GM12878 (cell line): ENCODE measurements at regions not wholly inside any gene's neighbourhood (a gene's known extent, or its start where the extent isn't known, plus 50 kb on each side); places are given as distances from the start of the nearest gene placed in this dataset.

Experiments used
- ATAC-seq: fragments of 200-7000 bp; cut with Tn5 transposase; 3 replicates; pipeline ENCODE4 v1.9.1; 2020; ENCODE audit warnings: mild to moderate bottlenecking, moderate library complexity
- BruUV-seq: library from RNA; stranded (reverse); fragments of 400-500 nt; replicated peaks from 2 replicates; lab custom pipeline; 2021; lab: Mats Ljungman, UMichigan
- CTCF ChIA-PET: fragments of 300-600 bp; sonication (Branson Sonifier 250); formaldehyde crosslinking; extraction: SDS; loops from one replicate; lab custom pipeline; 2021; ENCODE audit warnings: inconsistent platforms; lab: Yijun Ruan, JAX
- POLR2A ChIA-PET: fragments of 350-600 bp; formaldehyde crosslinking; extraction: SDS; loops from one replicate; lab custom pipeline; 2021; ENCODE audit warnings: inconsistent platforms; lab: Charles Lee
- RAD21 ChIA-PET: fragments of 300-600 bp; sonication (Branson Sonifier 250); formaldehyde crosslinking; loops from one replicate; lab custom pipeline; 2023; ENCODE audit warnings: antibody characterized with exemption; ENCODE audit not compliant: unreplicated experiment; lab: Charles Lee
- SMC1A ChIA-PET: fragments of 300-600 bp; sonication (Branson Sonifier 250); formaldehyde crosslinking; loops from one replicate; lab custom pipeline; 2023; ENCODE audit not compliant: unreplicated experiment, uncharacterized antibody; lab: Charles Lee
- DNase-seq: peaks from one replicate; pipeline ENCODE4 v3.0.0-alpha.2; 2011; ENCODE audit warnings: low read depth, low spot score
- FAIRE-seq: peaks from 3 replicates; lab custom pipeline; 2011; peaks lifted over from hg19 to GRCh38; lab: Jason Lieb, UNC
- H2AFZ ChIP-seq: 2 replicates; pipeline ENCODE4 v1.6.0; 2011; ENCODE audit warnings: low read depth, low read length, control low read depth; ENCODE audit not compliant: control insufficient read depth
- H3K27ac ChIP-seq: 2 replicates; pipeline ENCODE4 v1.5.1; 2011; ENCODE audit warnings: control low read depth; ENCODE audit not compliant: control insufficient read depth, insufficient read depth
- H3K27me3 ChIP-seq, 2 experiments: replicated peaks in 1 of 2; 2 replicates each; pipeline versions ENCODE4 v1.6.0 to v1.6.1; 2011; ENCODE audit warnings: low read length in 1 of 2; ENCODE audit not compliant: control insufficient read depth in 2 of 2, insufficient read depth in 2 of 2
- H3K36me3 ChIP-seq, 2 experiments: 2 replicates each; pipeline ENCODE4 v1.5.1; 2011; ENCODE audit warnings: low read length in 1 of 2; ENCODE audit not compliant: control insufficient read depth in 2 of 2, insufficient read depth in 2 of 2
- H3K4me1 ChIP-seq: 2 replicates; pipeline ENCODE4 v1.6.1; 2011; ENCODE audit warnings: mild to moderate bottlenecking, low read length, moderate library complexity, mixed read lengths; ENCODE audit not compliant: control insufficient read depth, insufficient read depth
- H3K4me2 ChIP-seq: 2 replicates; pipeline ENCODE4 v1.6.0; 2011; ENCODE audit warnings: control low read depth; ENCODE audit not compliant: control insufficient read depth, insufficient read depth
- H3K4me3 ChIP-seq: fragments of 200-600 bp; sonication (generic); 2 replicates; pipeline ENCODE4 v1.5.1; 2016
- H3K79me2 ChIP-seq: 2 replicates; pipeline ENCODE4 v1.6.0; 2011; ENCODE audit warnings: low read length; ENCODE audit not compliant: control insufficient read depth, insufficient read depth
- H3K9ac ChIP-seq: 2 replicates; pipeline ENCODE4 v1.8.0; 2011; ENCODE audit warnings: low read length, control low read depth, mixed read lengths; ENCODE audit not compliant: control insufficient read depth, insufficient read depth
- H3K9me3 ChIP-seq: replicated peaks from 3 replicates; pipeline ENCODE4 v1.5.1; 2011; ENCODE audit warnings: mild to moderate bottlenecking, low read length; ENCODE audit not compliant: control insufficient read depth, insufficient read depth
- H4K20me1 ChIP-seq: 2 replicates; pipeline ENCODE4 v1.6.0; 2011; ENCODE audit not compliant: control insufficient read depth, insufficient read depth
- BMI1 ChIP-seq: fragments of 450-650 bp; IDR thresholded peaks from 2 replicates; pipeline ENCODE4 v1.6.1; 2016; ENCODE audit warnings: mild to moderate bottlenecking, moderate library complexity, borderline replicate concordance
- DPF2 ChIP-seq: fragments of 450-650 bp; IDR thresholded peaks from 2 replicates; pipeline ENCODE4 v1.6.1; 2017; ENCODE audit warnings: mild to moderate bottlenecking
- HCFC1 ChIP-seq: fragments of 150-350 bp; IDR thresholded peaks from 2 replicates; pipeline ENCODE4 v1.6.1; 2014; ENCODE audit warnings: low read length
- HDAC2 ChIP-seq: fragments of 200-600 bp; sonication (generic); IDR thresholded peaks from 2 replicates; pipeline ENCODE4 v1.6.1; 2017
- MEF2B ChIP-seq: fragments of 450-650 bp; IDR thresholded peaks from 2 replicates; pipeline ENCODE4 v1.6.1; 2018; ENCODE audit warnings: mild to moderate bottlenecking, moderate library complexity; ENCODE audit not compliant: partially characterized antibody, poor library complexity, severe bottlenecking
- NFYA ChIP-seq: IDR thresholded peaks from 2 replicates; pipeline ENCODE4 v1.6.1; 2011; ENCODE audit warnings: low read depth, mild to moderate bottlenecking, low read length, improper control_type of control experiment, borderline replicate concordance
- NFYB ChIP-seq: IDR thresholded peaks from 2 replicates; pipeline ENCODE4 v1.6.1; 2011; ENCODE audit warnings: low read depth, mild to moderate bottlenecking, low read length, improper control_type of control experiment, moderate library complexity; ENCODE audit not compliant: insufficient read depth
- NRF1 ChIP-seq: conservative IDR thresholded peaks from 2 replicates; pipeline ENCODE4 v1.6.1; 2011; ENCODE audit warnings: mild to moderate bottlenecking, low read depth, low read length, improper control_type of control experiment
- PAX8 ChIP-seq: fragments of 450-650 bp; IDR thresholded peaks from 2 replicates; pipeline ENCODE4 v1.6.1; 2017; ENCODE audit warnings: mild to moderate bottlenecking, moderate library complexity
- POLR2AphosphoS5 ChIP-seq: IDR thresholded peaks from 2 replicates; pipeline ENCODE4 v1.6.1; 2011; ENCODE audit warnings: mild to moderate bottlenecking, low read length, inconsistent platforms
- YY1 ChIP-seq: IDR thresholded peaks from 2 replicates; pipeline ENCODE4 v1.6.1; 2011; ENCODE audit warnings: low read depth, mild to moderate bottlenecking, low read length
- ZNF207 ChIP-seq: fragments of 450-650 bp; IDR thresholded peaks from 2 replicates; pipeline ENCODE4 v1.6.1; 2014; ENCODE audit warnings: antibody characterized with exemption, mild to moderate bottlenecking, borderline replicate concordance
- ZZZ3 ChIP-seq: IDR thresholded peaks from 2 replicates; pipeline ENCODE4 v1.6.1; 2011; ENCODE audit warnings: low read depth; ENCODE audit not compliant: control insufficient read depth, insufficient read length
- WGBS: methylation state at CpG from one replicate; pipeline ENCODE4 v1.1.6; 2016; ENCODE audit warnings: low lambda C conversion rate; ENCODE audit not compliant: insufficient replicate concordance, insufficient coverage; ENCODE audit errors: missing lambda C conversion rate; 5-methylcytosine and 5-hydroxymethylcytosine counted together
- in situ Hi-C: fragments of 300-500 bp; cut with MboI; formaldehyde crosslinking; loops from 9 replicates; pipeline ENCODE4 v1.14.3; 2018; ENCODE audit warnings: mixed read lengths
- intact Hi-C: fragments of 100-400 bp; cut with micrococcal nuclease; formaldehyde crosslinking; loops from one replicate; pipeline ENCODE4 v1.14.2; 2022; ENCODE audit not compliant: unreplicated experiment
- TF ChIP-seq, protein P1 (sequence below): fragments of 450-650 bp; IDR thresholded peaks from 2 replicates; pipeline ENCODE4 v1.6.1; 2016; ENCODE audit warnings: mild to moderate bottlenecking
- TF ChIP-seq, protein P2 (sequence below): fragments of 450-650 bp; IDR thresholded peaks from 2 replicates; pipeline ENCODE4 v1.6.1; 2017; ENCODE audit warnings: mild to moderate bottlenecking, moderate library complexity
- TF ChIP-seq, protein P3 (sequence below): fragments of 450-650 bp; IDR thresholded peaks from 2 replicates; pipeline ENCODE4 v1.6.1; 2016; ENCODE audit warnings: mild to moderate bottlenecking

DNA sequence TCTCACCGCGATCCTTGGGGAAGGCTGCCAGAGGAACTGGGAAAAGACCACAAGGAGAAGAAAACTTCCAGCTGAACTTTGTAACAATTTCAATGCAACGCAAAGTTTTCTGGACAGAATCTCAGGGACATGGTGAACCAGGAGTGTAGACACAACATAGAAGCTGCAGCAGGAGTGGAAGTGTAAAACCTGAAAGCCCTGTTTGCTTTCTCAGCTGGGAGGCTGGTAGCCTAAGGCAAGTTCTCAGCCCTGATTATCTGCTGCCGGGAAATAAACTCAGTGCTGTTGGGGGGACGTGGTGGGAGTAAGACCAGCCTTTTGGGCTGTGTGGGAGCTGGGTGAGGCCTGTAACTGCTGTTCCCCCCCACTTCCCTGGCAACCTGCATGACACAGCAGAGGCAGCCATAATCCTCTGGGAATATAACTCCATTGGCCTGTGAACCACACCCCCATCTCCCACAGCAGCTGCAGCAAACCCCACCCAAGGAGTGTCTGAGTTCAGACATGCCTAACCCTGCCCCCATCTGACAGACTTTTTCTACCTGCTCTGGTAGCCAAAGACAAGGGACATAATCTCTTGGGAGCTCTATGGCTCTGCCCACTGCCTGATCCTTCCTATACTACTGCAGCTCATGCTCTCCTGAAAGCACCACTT, 106.7 kb downstream of the ZNF621 start:
- Histone ChIP-seq H3K27me3 (no peaks in the 10 kb centered on the region), H3K4me1 (no peaks in the 10 kb centered on the region), H3K4me2 (no peak overlapping the region), H3K9me3 (no peaks in the 10 kb centered on the region; the same call in 2 of the 3 replicates), H3K79me2 (no peaks in the 10 kb centered on the region), H3K4me3 (no peak overlapping the region), H2AFZ (no peak overlapping the region), H3K9ac (no peak overlapping the region), H4K20me1 (no peaks in the 10 kb centered on the region)
- BruUV-seq = no TSS peak
- ATAC-seq (no peak), FAIRE-seq (no peak), DNase-seq (no peak)
- SMC1A ChIA-PET = no interaction called here
- intact Hi-C loops = no loop called here
- TF ChIP-seq NFYA = no peak
- TF ChIP-seq, protein P1, sequence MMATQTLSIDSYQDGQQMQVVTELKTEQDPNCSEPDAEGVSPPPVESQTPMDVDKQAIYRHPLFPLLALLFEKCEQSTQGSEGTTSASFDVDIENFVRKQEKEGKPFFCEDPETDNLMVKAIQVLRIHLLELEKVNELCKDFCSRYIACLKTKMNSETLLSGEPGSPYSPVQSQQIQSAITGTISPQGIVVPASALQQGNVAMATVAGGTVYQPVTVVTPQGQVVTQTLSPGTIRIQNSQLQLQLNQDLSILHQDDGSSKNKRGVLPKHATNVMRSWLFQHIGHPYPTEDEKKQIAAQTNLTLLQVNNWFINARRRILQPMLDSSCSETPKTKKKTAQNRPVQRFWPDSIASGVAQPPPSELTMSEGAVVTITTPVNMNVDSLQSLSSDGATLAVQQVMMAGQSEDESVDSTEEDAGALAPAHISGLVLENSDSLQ = no peak
- no peak for TF ChIP-seq NRF1
- TF ChIP-seq POLR2AphosphoS5 = no peak
- TF ChIP-seq, protein P2, sequence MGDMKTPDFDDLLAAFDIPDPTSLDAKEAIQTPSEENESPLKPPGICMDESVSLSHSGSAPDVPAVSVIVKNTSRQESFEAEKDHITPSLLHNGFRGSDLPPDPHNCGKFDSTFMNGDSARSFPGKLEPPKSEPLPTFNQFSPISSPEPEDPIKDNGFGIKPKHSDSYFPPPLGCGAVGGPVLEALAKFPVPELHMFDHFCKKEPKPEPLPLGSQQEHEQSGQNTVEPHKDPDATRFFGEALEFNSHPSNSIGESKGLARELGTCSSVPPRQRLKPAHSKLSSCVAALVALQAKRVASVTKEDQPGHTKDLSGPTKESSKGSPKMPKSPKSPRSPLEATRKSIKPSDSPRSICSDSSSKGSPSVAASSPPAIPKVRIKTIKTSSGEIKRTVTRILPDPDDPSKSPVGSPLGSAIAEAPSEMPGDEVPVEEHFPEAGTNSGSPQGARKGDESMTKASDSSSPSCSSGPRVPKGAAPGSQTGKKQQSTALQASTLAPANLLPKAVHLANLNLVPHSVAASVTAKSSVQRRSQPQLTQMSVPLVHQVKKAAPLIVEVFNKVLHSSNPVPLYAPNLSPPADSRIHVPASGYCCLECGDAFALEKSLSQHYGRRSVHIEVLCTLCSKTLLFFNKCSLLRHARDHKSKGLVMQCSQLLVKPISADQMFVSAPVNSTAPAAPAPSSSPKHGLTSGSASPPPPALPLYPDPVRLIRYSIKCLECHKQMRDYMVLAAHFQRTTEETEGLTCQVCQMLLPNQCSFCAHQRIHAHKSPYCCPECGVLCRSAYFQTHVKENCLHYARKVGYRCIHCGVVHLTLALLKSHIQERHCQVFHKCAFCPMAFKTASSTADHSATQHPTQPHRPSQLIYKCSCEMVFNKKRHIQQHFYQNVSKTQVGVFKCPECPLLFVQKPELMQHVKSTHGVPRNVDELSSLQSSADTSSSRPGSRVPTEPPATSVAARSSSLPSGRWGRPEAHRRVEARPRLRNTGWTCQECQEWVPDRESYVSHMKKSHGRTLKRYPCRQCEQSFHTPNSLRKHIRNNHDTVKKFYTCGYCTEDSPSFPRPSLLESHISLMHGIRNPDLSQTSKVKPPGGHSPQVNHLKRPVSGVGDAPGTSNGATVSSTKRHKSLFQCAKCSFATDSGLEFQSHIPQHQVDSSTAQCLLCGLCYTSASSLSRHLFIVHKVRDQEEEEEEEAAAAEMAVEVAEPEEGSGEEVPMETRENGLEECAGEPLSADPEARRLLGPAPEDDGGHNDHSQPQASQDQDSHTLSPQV = no peak
- no peak for TF ChIP-seq MEF2B
- no peak for TF ChIP-seq ZNF207
- TF ChIP-seq, protein P3, sequence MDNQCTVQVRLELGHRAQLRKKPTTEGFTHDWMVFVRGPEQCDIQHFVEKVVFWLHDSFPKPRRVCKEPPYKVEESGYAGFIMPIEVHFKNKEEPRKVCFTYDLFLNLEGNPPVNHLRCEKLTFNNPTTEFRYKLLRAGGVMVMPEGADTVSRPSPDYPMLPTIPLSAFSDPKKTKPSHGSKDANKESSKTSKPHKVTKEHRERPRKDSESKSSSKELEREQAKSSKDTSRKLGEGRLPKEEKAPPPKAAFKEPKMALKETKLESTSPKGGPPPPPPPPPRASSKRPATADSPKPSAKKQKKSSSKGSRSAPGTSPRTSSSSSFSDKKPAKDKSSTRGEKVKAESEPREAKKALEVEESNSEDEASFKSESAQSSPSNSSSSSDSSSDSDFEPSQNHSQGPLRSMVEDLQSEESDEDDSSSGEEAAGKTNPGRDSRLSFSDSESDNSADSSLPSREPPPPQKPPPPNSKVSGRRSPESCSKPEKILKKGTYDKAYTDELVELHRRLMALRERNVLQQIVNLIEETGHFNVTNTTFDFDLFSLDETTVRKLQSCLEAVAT = no peak
- no peak for TF ChIP-seq PAX8
- no peak for TF ChIP-seq YY1
- TF ChIP-seq HDAC2 = no peak
- no peak for TF ChIP-seq BMI1
- TF ChIP-seq NFYB = no peak
- TF ChIP-seq DPF2 = no peak
- no peak for TF ChIP-seq ZZZ3
- TF ChIP-seq HCFC1 = no peak
- TF ChIP-seq, all 136 proteins: peak for 0
- in situ Hi-C loops = no loop called here
- POLR2A ChIA-PET = no interaction called here
- CTCF ChIA-PET = interaction anchor here (1.4 kb wide), 1 partner anchor 49 kb away, joined by 3 read pairs; no protein-coding TSS in a partner anchor
- WGBS = 65% methylated on average over 5 of the region's 5 CpGs
- RAD21 ChIA-PET = no interaction called here
- Histone ChIP-seq H3K27ac (no peak overlapping the region), H3K36me3 (no peaks in the 10 kb centered on the region)
